ENCODE measurements at regions not wholly inside any gene's neighbourhood (a gene's known extent, or its start where the extent isn't known, plus 50 kb on each side); places are given as distances from the start of the nearest gene placed in this dataset.

- Histone ChIP-seq H3K4me3 (no peak overlapping the region), H3K9me3 (ENCODE audit: low read depth) (no peaks in the 10 kb centered on the region), H3K9me2 (replicated peaks; ENCODE audit: insufficient read depth) (no peaks in the 10 kb centered on the region), H3K36me3 (replicated peaks; ENCODE audit: insufficient read depth, low read depth) (no peaks in the 10 kb centered on the region), H3K4me2 (no peak overlapping the region), H3K79me2 (no peaks in the 10 kb centered on the region), H3K4me1 (ENCODE audit: insufficient read depth) (no peaks in the 10 kb centered on the region), H3K27ac (no peak overlapping the region), H4K20me1 (ENCODE audit: insufficient read depth, poor library complexity, severe bottlenecking) (no peaks in the 10 kb centered on the region), H2AFZ (no peak overlapping the region), H3K27me3 (no peaks in the 10 kb centered on the region)
- TF ChIP-seq EZH2 (IDR thresholded peaks at IDR 0.05; ENCODE audit: borderline replicate concordance) (no peak), CTCF (IDR thresholded peaks at IDR 0.05; ENCODE audit: poor library complexity) (no peak), EZH2phosphoT487 (IDR thresholded peaks at IDR 0.05; ENCODE audit: low read depth, severe bottlenecking, unreplicated experiment) (no peak)
- 96% methylated on average over 6 of the region's 6 CpGs for WGBS (ENCODE audit: low lambda C conversion rate, missing lambda C conversion rate)
- no peak for DNase-seq (ENCODE audit: low spot score)
These were observed 272.8 kb upstream of the GATB start for GRCh38 chr4:152033621-152034020.

GRCh38 chr4:152032722-152033131 is 271.9 kb upstream of the GATB start:
- DNase-seq (ENCODE audit: low spot score) = peak; percentile 17
- no peak overlapping the region for H2AFZ ChIP-seq
- WGBS (ENCODE audit: low lambda C conversion rate, missing lambda C conversion rate) = 54% methylated on average over 1 of the region's 1 CpG
- no peak overlapping the region for H3K27ac ChIP-seq
- no peaks in the 10 kb centered on the region for H3K9me2 ChIP-seq (replicated peaks; ENCODE audit: insufficient read depth)
- H4K20me1 ChIP-seq (ENCODE audit: insufficient read depth, poor library complexity, severe bottlenecking) = no peaks in the 10 kb centered on the region
- H3K4me3 ChIP-seq = no peak overlapping the region
- H3K79me2 ChIP-seq = no peaks in the 10 kb centered on the region
- no peak overlapping the region for H3K4me2 ChIP-seq
- H3K9me3 ChIP-seq (ENCODE audit: low read depth) = no peaks in the 10 kb centered on the region
- H3K4me1 ChIP-seq (ENCODE audit: insufficient read depth) = no peaks in the 10 kb centered on the region
- no peaks in the 10 kb centered on the region for H3K36me3 ChIP-seq (replicated peaks; ENCODE audit: insufficient read depth, low read depth)
- no peak for TF ChIP-seq EZH2phosphoT487 (IDR thresholded peaks at IDR 0.05; ENCODE audit: low read depth, severe bottlenecking, unreplicated experiment)
- H3K27me3 ChIP-seq = no peaks in the 10 kb centered on the region

- TF ChIP-seq CTCF (IDR thresholded peaks at IDR 0.05; ENCODE audit: poor library complexity) (no peak), EZH2 (IDR thresholded peaks at IDR 0.05; ENCODE audit: borderline replicate concordance) (no peak), EZH2phosphoT487 (IDR thresholded peaks at IDR 0.05; ENCODE audit: low read depth, severe bottlenecking, unreplicated experiment) (no peak)
- H3K9me3 ChIP-seq (ENCODE audit: low read depth) = no peaks in the 10 kb centered on the region
- no peaks in the 10 kb centered on the region for H3K9me2 ChIP-seq (replicated peaks; ENCODE audit: insufficient read depth)
- no peaks in the 10 kb centered on the region for H3K36me3 ChIP-seq (replicated peaks; ENCODE audit: insufficient read depth, low read depth)
- no peak overlapping the region for H2AFZ ChIP-seq
- H3K4me2 ChIP-seq = no peak overlapping the region
- no peaks in the 10 kb centered on the region for H3K79me2 ChIP-seq
- no peak overlapping the region for H3K4me3 ChIP-seq
- H4K20me1 ChIP-seq (ENCODE audit: insufficient read depth, poor library complexity, severe bottlenecking) = no peaks in the 10 kb centered on the region
- WGBS (ENCODE audit: low lambda C conversion rate, missing lambda C conversion rate) = 92% methylated on average over 6 of the region's 6 CpGs
- H3K27me3 ChIP-seq = no peaks in the 10 kb centered on the region
- H3K4me1 ChIP-seq (ENCODE audit: insufficient read depth) = no peaks in the 10 kb centered on the region
- no peak overlapping the region for H3K27ac ChIP-seq
- no peak for DNase-seq (ENCODE audit: low spot score)
These were observed 268.8 kb upstream of the GATB start for GRCh38 chr4:152029631-152030030.

GRCh38 chr4:152028131-152028530 is 267.3 kb upstream of the GATB start:
- Histone ChIP-seq H4K20me1 (ENCODE audit: insufficient read depth, poor library complexity, severe bottlenecking) (no peaks in the 10 kb centered on the region), H2AFZ (no peak overlapping the region), H3K4me2 (no peak overlapping the region), H3K27me3 (no peaks in the 10 kb centered on the region), H3K27ac (no peak overlapping the region), H3K36me3 (replicated peaks; ENCODE audit: insufficient read depth, low read depth) (no peaks in the 10 kb centered on the region), H3K4me3 (no peak overlapping the region), H3K4me1 (ENCODE audit: insufficient read depth) (no peaks in the 10 kb centered on the region), H3K9me2 (replicated peaks; ENCODE audit: insufficient read depth) (no peaks in the 10 kb centered on the region), H3K9me3 (ENCODE audit: low read depth) (no peaks in the 10 kb centered on the region), H3K79me2 (no peaks in the 10 kb centered on the region)
- TF ChIP-seq CTCF (IDR thresholded peaks at IDR 0.05; ENCODE audit: poor library complexity) (no peak), EZH2phosphoT487 (IDR thresholded peaks at IDR 0.05; ENCODE audit: low read depth, severe bottlenecking, unreplicated experiment) (no peak), EZH2 (IDR thresholded peaks at IDR 0.05; ENCODE audit: borderline replicate concordance) (no peak)
- DNase-seq (ENCODE audit: low spot score) = no peak
- WGBS (ENCODE audit: low lambda C conversion rate, missing lambda C conversion rate) = 100% methylated on average over 1 of the region's 1 CpG

Measured in hepatocyte (in vitro differentiated cells).